ENCODE measurements at regions not wholly inside any gene's neighbourhood (a gene's known extent, or its start where the extent isn't known, plus 50 kb on each side); places are given as distances from the start of the nearest gene placed in this dataset.

DNA sequence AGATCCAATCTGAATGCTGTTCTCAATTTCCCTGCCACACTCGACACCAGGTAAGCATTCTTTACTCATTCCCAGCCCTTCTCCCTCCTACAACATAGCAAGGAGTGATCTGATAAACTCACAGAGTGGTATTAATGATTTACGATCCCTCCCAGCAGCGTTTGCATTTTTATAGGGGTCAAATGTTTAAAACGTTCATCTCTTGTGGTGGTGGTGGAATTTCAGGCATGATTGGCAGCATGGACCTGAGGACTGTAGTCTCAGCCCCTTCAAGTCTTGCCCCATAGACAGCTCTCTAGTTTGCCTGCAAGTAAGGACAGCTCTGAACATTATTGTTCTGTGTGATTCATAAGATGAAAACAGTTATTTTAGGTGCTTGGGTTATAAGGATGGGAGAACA, 565.7 kb downstream of the EFNB2 start:
- DNase-seq, result no peak

DNA sequence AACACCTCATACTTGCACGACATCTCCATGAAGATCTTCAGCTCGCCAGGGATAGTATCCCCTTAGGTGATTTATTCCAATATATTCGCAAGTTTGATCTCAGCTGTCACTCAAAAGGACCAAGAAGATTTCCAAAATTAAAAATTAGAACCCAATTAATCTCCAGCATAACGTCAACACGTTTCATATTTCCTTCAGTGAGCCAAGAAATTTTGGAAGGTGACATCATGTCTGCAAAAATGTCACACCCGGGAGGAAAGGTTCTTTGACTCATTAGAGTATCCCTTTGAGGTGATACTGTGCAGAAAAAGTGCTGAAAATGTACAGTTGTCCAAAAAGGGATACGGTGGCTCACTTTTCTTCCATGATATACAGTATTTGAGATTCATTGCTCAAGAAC, 569.6 kb downstream of the EFNB2 start:
- no peak for DNase-seq

DNA sequence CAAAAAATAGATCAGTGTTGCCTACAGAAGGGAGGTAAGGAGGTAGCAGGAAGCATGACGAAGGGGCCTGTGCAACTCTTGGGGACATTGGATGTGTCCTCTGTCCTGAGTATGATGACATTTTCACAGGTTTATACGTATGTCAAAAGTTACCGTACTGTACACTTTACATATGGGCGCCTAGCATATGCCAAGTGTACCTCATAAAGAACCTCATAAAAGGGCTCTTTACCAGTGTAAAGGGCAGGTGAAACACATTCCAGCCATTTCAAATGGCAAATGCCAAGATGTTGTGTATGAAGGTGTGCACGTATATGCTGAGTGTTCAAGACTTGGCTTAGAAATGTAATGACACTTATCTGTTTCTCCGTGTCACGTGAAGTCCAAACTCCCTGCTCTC, 573.4 kb downstream of the EFNB2 start:
- no peak for DNase-seq

DNA sequence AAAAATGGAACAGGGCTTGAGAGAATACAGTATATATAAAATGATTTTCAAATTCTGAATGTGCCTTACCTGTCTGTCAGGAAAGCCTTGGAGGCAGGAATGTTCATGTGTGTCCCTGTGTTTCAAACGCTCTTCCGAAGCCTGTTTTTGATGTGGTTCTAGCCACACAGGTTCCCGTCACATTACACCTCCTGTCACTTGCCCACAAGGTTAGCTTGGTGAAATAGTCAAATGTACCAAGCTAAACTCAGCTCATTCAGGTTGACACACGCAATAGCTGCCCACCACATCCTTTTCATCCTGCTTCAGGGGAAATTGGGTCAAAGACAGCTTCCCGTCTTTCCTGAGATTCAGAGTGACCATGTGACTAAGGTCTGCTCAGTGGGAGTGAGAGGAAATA, 574.0 kb downstream of the EFNB2 start:
- no peak for DNase-seq

DNA sequence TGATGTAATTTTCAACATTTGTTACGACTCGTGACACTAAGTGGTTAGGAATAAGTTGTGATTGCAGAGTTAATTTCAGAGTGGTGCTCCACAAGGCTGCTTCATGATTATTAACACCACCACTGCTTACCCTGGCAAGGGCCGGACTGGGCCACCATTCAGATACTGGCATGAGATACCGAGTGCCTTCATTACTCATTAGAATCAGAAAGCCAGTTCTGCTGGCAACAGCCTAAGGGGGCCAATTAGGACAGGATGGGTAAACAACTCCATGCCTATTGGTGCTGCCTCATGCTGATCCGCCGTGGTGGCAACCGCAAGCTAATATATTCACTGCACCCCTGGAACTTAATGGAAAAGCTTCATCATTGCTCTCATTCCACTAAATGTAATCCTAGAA, 575.1 kb downstream of the EFNB2 start:
- peak; percentile 28 to 62 for DNase-seq

DNA sequence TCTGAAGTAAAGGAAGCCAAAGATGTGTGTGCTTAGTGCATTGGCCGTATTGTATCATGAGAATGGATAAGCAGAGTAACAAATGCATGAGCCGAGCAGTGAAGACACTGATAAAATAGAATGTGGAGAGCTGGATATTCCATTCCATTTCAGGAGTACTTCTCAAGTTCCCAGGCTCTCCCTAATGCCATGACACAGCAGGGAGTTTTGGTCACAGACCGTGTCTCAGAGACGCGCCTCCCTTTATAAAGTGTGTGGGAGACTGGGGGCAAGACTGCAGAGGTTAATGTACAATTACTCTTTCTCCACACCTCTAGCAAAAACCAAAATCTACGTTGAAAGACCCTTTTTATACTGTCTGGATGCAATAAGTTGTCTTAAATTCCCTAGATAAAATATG, 575.6 kb downstream of the EFNB2 start:
- no peak for DNase-seq

DNA sequence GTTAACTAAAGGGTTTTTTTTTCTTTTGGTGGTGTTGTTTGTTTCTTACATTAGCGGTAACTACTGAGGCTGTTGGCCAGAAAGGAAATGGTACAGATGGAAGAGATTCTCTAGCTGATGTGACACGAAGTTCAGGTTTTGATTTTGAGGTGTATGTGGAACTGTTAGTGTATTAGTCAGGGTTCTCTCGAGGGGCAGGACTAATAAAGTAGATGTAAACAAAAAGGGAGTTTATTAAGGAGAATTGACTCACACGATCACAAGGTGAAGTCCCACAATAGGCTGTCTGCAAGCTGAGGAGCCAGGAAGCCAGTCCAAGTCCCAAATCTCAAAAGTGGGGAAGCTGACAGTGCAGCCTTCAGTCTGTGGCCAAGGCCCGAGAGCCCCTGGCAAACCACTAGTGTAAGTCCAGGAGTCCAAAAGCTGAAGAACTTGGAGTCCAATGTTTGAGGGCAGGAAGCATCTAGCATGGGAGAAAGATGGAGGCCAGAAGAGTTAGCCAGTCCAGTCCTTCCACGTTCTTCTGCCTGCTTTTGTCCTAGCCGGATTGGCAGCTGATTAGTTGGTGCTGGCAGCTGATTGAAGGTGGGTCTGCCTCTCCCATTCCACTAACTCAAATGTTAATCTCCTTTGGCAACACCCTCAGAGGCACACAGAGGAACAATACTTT, 577.6 kb downstream of the EFNB2 start:
- DNase-seq, result peak; percentile 6 to 40

DNA sequence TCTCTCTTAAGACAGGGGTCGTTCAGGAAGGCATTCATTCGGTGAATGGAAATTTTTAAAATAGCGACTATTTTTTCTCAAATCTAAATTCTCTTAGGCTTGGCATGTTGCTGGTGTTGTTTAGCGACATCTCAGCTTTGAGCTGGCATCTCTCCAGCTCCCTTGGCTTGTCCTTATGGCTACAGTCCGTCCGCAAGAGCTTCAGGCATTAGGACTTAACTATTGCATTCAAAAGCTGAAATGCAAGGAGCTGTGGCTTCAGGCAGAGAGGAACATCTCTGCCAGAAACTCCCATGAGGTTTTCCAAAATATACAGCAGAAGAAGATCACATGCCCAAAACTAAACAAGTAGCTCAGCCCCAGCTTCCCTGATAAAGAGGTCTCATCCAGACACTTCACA, 578.5 kb downstream of the EFNB2 start:
- peak; percentile 66 to 89 for DNase-seq

DNA sequence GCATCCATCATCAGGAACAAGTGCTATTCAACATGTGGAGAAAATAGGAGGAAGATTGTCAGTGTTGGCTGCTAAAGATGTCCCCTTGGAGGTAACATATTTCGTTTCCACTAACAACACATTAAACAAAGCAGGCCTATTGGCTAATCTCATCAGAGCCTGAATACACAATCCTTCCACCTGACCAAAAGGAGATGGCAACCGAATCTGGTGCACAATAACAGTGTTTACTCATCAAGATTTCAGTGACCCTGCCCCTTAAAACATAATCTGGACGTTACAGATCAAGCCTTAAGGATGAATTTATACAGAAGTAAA, 582.5 kb downstream of the EFNB2 start:
- DNase-seq, result no peak

DNA sequence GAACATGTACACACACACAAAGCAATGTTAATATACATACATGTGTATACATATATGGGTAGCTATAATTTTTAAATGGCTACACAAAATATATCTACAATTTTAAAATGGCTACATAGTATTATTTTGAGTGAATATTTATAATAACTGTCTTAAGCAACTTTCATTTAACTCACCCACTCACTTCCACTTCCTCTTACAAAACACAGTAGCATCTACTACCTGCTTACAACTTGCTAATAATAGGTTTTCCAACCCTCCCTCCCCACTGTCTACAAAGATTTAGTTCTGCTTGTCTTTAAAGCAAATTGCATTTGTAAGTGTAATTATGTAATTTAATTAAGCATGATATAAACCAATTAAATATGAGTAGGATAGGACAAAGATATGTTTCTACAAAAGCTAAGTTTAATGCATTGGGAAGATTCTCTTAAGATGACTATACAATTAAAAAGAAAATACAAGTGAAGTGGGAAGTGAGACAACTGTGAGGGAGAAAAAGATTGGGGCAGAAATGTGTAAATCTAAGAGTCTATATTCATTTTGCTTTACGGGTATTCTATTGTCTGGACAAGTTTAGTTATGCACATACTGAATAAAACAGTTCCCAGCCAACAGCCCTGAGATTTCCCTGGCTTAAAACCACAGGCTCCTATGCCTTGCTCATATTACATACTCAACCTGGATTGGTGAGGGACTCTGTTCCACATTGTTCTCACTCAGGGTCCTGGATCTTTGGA, 583.1 kb downstream of the EFNB2 start:
- DNase-seq, result no peak

DNA sequence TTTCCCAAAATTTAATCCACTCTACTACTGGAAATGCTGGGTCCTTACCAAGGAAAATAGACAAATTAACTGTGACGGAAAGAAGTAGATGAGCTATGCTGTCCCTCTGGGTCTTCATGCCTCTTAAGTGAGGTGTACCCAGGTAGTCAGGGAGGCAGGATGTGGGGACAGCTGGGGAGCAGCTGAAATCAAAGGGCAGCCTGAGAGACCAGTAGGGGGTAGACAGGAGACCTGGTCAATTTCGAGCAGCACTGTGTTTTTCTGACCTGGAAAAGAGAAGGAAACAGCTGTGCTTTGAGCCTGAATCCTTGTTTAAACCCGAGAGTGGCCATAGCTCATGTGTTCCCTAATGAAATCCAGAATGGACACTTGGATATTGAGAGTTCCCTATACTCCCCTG, 587.3 kb downstream of the EFNB2 start:
- DNase-seq, result no peak

DNA sequence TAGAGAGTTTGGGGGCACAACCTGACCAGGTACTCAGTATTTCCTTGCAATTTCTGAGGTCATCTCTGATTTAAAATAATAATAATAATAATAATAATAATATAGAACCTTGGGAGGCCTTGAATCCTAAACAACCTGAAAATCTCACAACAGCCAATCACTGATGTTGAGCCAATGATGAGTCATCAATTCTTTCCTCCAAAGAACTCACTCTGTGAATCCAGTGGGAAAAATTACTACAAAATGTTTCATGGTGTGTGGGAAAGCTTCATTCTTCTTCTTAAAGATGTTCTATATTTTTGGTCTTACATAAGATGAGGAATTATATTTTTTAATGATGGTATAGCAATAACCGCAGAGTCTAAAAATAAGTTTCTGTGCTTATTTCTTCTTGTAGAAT, 594.6 kb downstream of the EFNB2 start:
- DNase-seq, result no peak

DNA sequence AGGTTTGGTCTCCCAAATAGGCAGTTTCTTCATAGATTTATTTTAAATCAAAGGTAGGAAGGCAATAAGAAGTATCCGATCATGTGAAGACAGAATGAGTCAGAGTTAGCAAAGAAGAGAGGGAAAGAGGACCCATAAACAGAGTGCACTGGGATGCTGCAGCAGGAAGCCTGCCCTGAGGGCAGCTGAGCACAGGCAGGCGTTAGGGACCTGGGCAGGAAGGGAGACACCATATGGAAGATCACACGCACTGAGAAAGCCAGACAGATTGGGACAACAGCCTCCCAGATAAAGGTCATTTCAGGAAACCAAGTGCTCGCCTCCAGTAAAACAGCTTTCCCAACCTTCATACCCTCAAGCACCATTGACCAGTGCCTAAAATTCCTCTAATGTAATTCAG, 598.0 kb downstream of the EFNB2 start:
- peak in 1 of 2 experiments; percentile 12 for DNase-seq

DNA sequence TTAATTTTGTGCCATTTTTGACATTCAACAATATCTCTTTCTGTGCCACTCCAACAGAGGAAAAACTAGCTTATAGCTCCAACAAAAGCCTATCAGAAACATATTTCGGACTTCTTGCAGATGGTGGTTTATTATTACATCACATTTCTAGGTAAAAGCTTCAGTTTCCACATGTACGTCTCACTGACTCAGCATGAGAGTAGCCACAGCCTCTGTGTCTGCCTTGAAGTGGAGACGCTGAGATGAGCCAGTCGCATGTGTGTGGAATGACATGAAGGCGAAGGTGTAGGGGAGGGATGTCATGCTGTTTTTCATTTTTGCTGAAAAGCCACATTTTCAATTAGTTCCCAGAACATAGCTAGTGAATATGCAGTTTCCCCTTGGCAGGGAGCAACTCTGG, 598.6 kb downstream of the EFNB2 start:
- no peak for DNase-seq

DNA sequence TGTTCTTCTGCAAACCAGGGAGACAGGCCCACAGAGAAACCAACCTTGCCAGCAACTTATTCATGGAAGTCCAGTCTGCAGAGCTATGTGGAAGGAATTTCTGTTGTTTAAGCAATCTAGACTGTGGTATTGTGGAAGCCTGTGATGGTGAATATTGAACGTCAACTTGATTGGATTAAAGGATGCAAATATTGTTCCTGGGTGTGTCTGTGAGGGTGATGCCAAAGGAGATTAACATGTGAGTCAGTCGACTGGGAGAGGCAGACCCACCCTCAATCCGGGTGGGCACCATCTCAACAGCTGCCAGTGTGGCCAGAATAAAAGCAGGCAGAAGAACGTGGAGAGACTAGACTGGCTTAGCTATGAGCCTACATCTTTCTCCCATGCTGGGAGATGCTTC, 606.0 kb downstream of the EFNB2 start:
- no peak for DNase-seq

DNA sequence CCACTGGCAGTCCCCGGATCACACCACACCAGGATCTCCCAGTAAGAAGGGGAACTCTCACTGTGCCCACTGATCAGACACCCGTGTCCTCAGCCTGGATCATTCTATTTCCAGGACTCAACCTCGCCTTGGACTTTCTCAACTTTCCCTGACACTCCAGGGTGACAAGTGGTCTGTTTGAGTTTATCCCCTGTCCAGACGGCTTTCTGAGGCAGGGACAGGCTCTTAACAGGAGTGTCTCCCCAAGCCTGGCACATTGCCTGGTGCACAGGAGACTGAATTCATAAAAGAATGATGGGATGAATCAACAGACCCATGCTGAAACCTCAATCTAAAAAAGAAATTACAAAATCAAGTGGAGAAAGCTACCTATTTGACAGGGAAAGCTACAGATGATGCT, 606.6 kb downstream of the EFNB2 start:
- DNase-seq, result no peak

DNA sequence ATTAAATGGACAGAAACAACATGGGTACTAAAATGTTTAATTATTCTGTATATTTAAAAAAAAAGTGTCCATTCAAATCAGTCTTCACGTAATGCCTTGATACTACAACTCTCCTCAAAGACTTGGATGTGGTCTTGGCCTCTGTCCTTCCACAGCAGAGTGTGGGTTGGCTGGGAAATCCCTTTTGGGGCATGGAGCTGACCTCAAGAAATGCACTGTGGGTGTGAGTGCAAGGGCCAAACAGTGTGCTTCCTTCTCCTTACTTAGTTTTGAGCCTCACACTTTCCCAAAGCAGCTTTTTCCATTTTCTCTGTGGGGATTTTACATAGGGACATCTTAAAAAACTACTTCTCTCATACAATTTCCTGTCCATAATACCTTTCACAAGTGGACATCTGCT, 607.4 kb downstream of the EFNB2 start:
- DNase-seq, result no peak

DNA sequence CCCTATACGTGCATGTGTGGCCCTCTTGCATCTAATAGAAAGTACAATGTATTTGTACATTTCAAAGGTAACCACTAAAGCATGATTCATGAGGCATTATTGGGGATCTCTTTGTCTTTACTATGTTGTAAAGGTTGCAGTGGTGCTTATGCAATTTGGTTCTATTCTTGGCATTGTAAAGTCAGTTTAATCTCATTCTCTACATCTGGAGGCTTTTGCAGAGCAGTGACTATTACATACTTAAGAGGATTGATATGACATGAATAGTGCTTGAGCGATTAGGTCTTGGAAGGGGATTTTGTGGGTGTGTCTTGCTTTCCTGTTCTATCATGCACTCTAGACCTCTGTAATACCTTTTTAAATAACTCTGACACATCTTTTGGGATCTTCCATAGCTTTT, 610.0 kb downstream of the EFNB2 start:
- DNase-seq, result no peak

DNA sequence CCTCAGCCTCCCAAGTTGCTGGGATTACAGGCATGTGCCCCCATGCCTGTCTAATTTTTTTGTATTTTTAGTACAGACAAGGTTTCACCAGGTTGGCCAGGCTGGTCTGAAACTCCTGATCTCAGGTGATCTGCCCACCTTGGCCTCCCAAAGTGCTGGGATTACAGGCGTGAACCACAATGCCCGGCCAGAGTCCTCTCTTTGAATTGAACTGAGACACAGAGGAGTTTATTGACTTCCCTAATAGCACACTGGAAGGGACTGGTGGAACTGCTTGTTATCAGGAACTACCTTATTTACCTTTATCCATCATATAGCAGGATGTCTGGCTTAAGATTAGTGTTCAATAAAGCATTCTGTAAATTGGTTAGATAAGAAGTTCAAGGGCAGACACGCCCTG, 613.8 kb downstream of the EFNB2 start:
- no peak for DNase-seq

DNA sequence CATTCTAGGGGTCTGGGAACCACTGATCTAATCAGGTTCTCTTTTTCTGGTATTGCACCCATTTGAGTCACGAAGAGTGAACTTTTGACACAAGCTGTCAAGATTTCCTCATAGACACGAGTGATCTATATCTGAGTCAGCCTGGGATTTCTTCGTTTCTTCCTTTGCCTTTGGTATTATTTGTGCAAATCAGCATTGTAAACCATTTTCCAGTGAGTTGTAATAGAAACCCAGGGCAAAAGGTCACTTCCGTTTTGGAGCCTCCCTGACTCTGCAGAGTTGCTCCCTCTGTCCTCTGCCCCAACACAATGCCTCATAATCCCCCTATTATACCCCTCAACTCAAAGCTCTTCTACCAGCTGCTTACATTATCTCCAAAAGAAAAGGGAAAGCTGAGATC, 615.1 kb downstream of the EFNB2 start:
- DNase-seq, result no peak

DNA sequence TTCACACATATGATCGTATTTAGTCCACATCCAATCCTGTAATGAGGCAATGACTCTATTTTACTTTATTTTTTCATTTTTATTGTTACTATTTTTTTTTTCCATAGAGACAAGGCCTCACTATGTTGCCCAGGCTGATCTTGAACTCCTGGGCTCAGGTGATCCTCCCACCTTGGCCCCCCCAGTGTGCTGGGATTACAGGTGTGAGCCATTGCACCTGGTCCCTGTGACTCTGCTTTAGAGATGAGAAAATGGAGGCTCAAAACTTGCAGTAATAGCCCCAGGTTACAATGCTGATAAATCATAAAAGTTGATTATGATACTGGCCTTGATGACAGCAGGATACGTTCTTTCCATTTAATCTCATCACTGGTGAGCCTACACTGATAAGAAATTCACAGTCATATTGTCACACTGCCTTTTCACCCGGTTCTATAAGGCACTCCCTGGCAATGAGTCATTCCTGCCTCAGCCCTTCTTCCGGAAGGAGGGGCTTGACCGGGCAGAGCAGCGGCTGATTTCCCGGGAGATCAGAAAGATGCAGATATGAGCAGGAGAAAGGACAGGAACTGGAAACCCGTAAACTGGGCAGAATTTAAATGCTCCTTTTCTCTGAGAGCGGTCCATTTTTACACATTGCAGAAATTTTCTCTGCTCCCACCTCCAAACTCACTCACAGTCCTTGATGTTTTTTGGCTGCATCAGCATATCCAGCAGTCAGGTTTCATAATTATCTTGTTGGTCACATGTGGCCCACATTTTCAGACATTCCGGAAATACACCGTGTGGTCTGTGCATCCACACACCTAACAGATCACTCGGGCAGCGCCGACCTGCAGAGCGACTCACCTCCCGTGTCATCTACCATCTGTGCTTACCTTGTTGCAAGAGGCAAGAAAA, 616.4 kb downstream of the EFNB2 start:
- DNase-seq, result no peak

DNA sequence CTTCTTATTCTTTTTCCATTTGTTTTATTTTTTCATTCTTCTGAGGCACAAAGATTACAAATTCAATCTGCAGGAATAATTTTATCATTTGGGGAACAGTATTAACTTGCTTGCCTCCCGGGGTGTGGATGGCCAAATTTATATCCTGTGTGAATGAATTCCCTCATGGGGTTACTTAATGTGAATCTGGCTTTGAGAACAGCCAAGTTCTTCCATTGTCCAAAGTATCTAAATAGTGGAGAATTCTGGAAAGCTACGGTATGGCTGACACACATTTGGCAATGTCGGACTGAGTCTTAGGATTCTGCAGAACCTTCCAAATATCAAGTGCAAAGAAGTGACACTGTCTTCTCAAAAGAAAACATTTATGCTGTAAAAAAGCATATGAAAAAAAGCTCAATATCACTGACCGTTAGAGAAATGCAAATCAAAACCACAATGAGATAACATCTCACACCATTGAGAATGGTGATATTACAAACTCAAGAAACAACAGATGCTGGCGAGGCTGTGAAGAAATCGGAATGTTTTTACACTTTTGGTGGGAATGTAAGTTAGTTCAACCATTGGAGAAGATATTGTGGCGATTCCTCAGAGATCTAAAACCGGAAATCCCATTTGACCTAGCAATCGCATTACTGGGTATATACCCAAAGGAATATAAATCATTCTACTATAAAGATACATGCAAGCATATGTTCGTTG, 620.2 kb downstream of the EFNB2 start:
- DNase-seq, result no peak

DNA sequence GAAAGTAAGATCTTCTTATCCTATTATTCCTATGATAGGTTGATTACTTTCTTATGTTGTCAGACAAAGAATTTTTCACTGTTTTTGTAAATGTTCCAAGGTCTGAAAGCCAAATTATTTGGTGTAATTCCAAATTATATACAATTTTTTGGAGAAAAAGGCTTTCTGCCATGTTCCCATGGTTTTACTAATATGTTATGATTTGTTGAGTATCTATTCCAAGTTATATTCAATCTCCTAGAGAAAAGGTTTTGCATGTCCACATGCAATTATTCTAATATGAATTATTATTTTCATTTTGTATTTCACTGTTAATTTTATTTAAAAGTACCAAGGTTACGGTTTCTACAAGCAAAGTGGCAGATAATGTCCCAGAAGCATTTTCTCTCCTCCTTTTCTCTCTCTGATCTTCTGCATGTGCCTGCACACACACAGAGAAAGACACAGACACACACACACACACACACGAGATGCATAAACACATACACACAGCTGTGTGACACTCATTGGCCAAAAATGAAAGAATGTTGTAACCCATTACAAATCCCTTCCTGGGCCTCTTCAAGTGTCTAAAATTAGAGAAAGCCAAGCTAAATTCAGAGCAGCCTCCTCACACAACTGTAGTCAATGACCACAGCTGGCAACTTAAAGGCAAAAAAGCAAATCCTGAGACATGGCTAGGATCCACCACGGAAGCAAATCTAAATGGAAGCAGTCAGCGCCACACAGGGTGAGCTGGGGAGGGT, 621.0 kb downstream of the EFNB2 start:
- DNase-seq, result no peak
